SJCRH30 (cell line): ENCODE measurements at regions not wholly inside any gene's neighbourhood (a gene's known extent, or its start where the extent isn't known, plus 50 kb on each side); places are given as distances from the start of the nearest gene placed in this dataset.

ENCODE experiments used
- DNase-seq, 2 experiments: peaks; one replicate each; pipeline ENCODE4 v3.0.0-alpha.2; 2015 to 2020
- H3K27ac ChIP-seq: fragments of 250-450 bp; sonication (Bioruptor Pico); 2 replicates; pipeline ENCODE4 v1.5.1; 2020; ENCODE audit warnings: mild to moderate bottlenecking, moderate library complexity
- H3K27me3 ChIP-seq: fragments of 250-450 bp; sonication (Bioruptor Pico); 2 replicates; pipeline ENCODE4 v1.5.1; 2020; ENCODE audit warnings: mild to moderate bottlenecking, moderate library complexity
- H3K36me3 ChIP-seq: fragments of 250-450 bp; sonication (Bioruptor Pico); 2 replicates; pipeline ENCODE4 v1.5.1; 2020; ENCODE audit warnings: mild to moderate bottlenecking, moderate library complexity
- H3K4me1 ChIP-seq: fragments of 250-450 bp; sonication (Bioruptor Pico); 2 replicates; pipeline ENCODE4 v1.5.1; 2020; ENCODE audit warnings: mild to moderate bottlenecking, moderate library complexity
- H3K4me3 ChIP-seq: fragments of 250-450 bp; sonication (Bioruptor Pico); 2 replicates; pipeline ENCODE4 v1.5.1; 2020; ENCODE audit warnings: mild to moderate bottlenecking, moderate library complexity
- H3K9me3 ChIP-seq: fragments of 250-450 bp; sonication (Bioruptor Pico); replicated peaks from 2 replicates; pipeline ENCODE4 v1.5.1; 2020; ENCODE audit warnings: mild to moderate bottlenecking, moderate library complexity

GRCh38 chr12:97259098-97259497 is 203.5 kb upstream of the RMST start:
- H3K27me3 ChIP-seq = no peaks in the 10 kb centered on the region
- H3K4me1 ChIP-seq = peaks cover 14% of the 10 kb centered on the region
- no peak overlapping the region for H3K27ac ChIP-seq
- no peaks in the 10 kb centered on the region for H3K36me3 ChIP-seq
- no peaks in the 10 kb centered on the region for H3K9me3 ChIP-seq
- H3K4me3 ChIP-seq = no peak overlapping the region
- peak in 1 of 2 experiments; percentile 6 for DNase-seq

- H3K27ac ChIP-seq = no peak overlapping the region
- H3K4me3 ChIP-seq = no peak overlapping the region
- DNase-seq = no peak
- H3K27me3 ChIP-seq = no peaks in the 10 kb centered on the region
- H3K4me1 ChIP-seq = peaks cover 14% of the 10 kb centered on the region
- H3K36me3 ChIP-seq = no peaks in the 10 kb centered on the region
- no peaks in the 10 kb centered on the region for H3K9me3 ChIP-seq
These were observed 201.8 kb upstream of the RMST start for GRCh38 chr12:97260786-97261185.

GRCh38 chr12:97267166-97267565 is 195.4 kb upstream of the RMST start:
- no peak for DNase-seq
- Histone ChIP-seq H3K27ac (no peak overlapping the region), H3K9me3 (no peaks in the 10 kb centered on the region; the same call in 1 of the 2 replicates), H3K4me1 (peaks cover 1% of the 10 kb centered on the region; the same call in 1 of the 2 replicates), H3K36me3 (no peaks in the 10 kb centered on the region), H3K4me3 (no peak overlapping the region), H3K27me3 (no peaks in the 10 kb centered on the region)

- H3K4me3 ChIP-seq = no peak overlapping the region
- H3K36me3 ChIP-seq = no peaks in the 10 kb centered on the region
- peaks cover 7% of the 10 kb centered on the region; the same call in 1 of the 2 replicates for H3K4me1 ChIP-seq
- no peak overlapping the region for H3K27ac ChIP-seq
- H3K27me3 ChIP-seq = no peaks in the 10 kb centered on the region
- H3K9me3 ChIP-seq = no peaks in the 10 kb centered on the region; the same call in 1 of the 2 replicates
- no peak for DNase-seq
These were observed 194.9 kb upstream of the RMST start for GRCh38 chr12:97267594-97268202.

- peak overlapping the region; percentile 73 for H3K27ac ChIP-seq
- H3K4me1 ChIP-seq = peaks cover 21% of the 10 kb centered on the region
- H3K36me3 ChIP-seq = no peaks in the 10 kb centered on the region
- H3K27me3 ChIP-seq = no peaks in the 10 kb centered on the region
- no peaks in the 10 kb centered on the region; the same call in 1 of the 2 replicates for H3K9me3 ChIP-seq
- peak in 1 of 2 experiments; percentile 54 for DNase-seq
- H3K4me3 ChIP-seq = no peak overlapping the region
These were observed 190.1 kb upstream of the RMST start for GRCh38 chr12:97272471-97272870.

- H3K27me3 ChIP-seq = no peaks in the 10 kb centered on the region
- peak overlapping the region; percentile 75 for H3K27ac ChIP-seq
- H3K4me1 ChIP-seq = peaks cover 21% of the 10 kb centered on the region
- H3K9me3 ChIP-seq = no peaks in the 10 kb centered on the region; the same call in 1 of the 2 replicates
- H3K36me3 ChIP-seq = no peaks in the 10 kb centered on the region
- H3K4me3 ChIP-seq = no peak overlapping the region
- DNase-seq = no peak
These were observed 188.2 kb upstream of the RMST start for GRCh38 chr12:97274386-97274785.

- no peaks in the 10 kb centered on the region; the same call in 1 of the 2 replicates for H3K9me3 ChIP-seq
- peak overlapping the region; percentile 33 for H3K4me3 ChIP-seq
- peaks cover 21% of the 10 kb centered on the region for H3K4me1 ChIP-seq
- peak; percentile 35 to 42 for DNase-seq
- H3K36me3 ChIP-seq = no peaks in the 10 kb centered on the region
- H3K27me3 ChIP-seq = no peaks in the 10 kb centered on the region
- H3K27ac ChIP-seq = peak overlapping the region; percentile 75
These were observed 187.3 kb upstream of the RMST start for GRCh38 chr12:97275256-97275655.

- Histone ChIP-seq H3K27me3 (no peaks in the 10 kb centered on the region), H3K36me3 (no peaks in the 10 kb centered on the region), H3K4me1 (peaks cover 21% of the 10 kb centered on the region), H3K9me3 (no peaks in the 10 kb centered on the region; the same call in 1 of the 2 replicates), H3K4me3 (peak overlapping the region; percentile 33), H3K27ac (peak overlapping the region; percentile 75)
- peak; percentile 56 to 75 for DNase-seq
These were observed 186.6 kb upstream of the RMST start for GRCh38 chr12:97275728-97276590.

- no peaks in the 10 kb centered on the region for H3K36me3 ChIP-seq
- H3K4me1 ChIP-seq = peaks cover 21% of the 10 kb centered on the region
- peak overlapping the region; percentile 75 for H3K27ac ChIP-seq
These were observed 185.8 kb upstream of the RMST start for GRCh38 chr12:97276661-97277429.

GRCh38 chr12:97283297-97283696 is 179.3 kb upstream of the RMST start:
- Histone ChIP-seq H3K4me3 (no peak overlapping the region), H3K27ac (no peak overlapping the region), H3K9me3 (no peaks in the 10 kb centered on the region), H3K27me3 (no peaks in the 10 kb centered on the region), H3K36me3 (no peaks in the 10 kb centered on the region), H3K4me1 (no peaks in the 10 kb centered on the region)
- peak; percentile 5 to 26 for DNase-seq

More at GRCh38 chr12:97276661-97277429, 185.8 kb upstream of the RMST start:
- Histone ChIP-seq H3K4me3 (peak overlapping the region; percentile 33; the same call in 1 of the 2 replicates), H3K27me3 (no peaks in the 10 kb centered on the region), H3K9me3 (no peaks in the 10 kb centered on the region; the same call in 1 of the 2 replicates)
- DNase-seq = peak; percentile 15 to 43

- no peaks in the 10 kb centered on the region for H3K36me3 ChIP-seq
- H3K4me1 ChIP-seq = no peaks in the 10 kb centered on the region
- no peak overlapping the region for H3K27ac ChIP-seq
- H3K9me3 ChIP-seq = no peaks in the 10 kb centered on the region
- no peak for DNase-seq
- no peak overlapping the region for H3K4me3 ChIP-seq
- H3K27me3 ChIP-seq = no peaks in the 10 kb centered on the region
These were observed 174.1 kb upstream of the RMST start for GRCh38 chr12:97288531-97288930.

- no peak overlapping the region for H3K4me3 ChIP-seq
- no peaks in the 10 kb centered on the region for H3K9me3 ChIP-seq
- no peaks in the 10 kb centered on the region for H3K36me3 ChIP-seq
- no peak for DNase-seq
- H3K27ac ChIP-seq = no peak overlapping the region
- H3K4me1 ChIP-seq = no peaks in the 10 kb centered on the region
- H3K27me3 ChIP-seq = no peaks in the 10 kb centered on the region
These were observed 170.0 kb upstream of the RMST start for GRCh38 chr12:97292588-97292987.

GRCh38 chr12:97293541-97293940 is 169.1 kb upstream of the RMST start:
- Histone ChIP-seq H3K36me3 (no peaks in the 10 kb centered on the region), H3K9me3 (no peaks in the 10 kb centered on the region), H3K4me1 (no peaks in the 10 kb centered on the region), H3K27me3 (no peaks in the 10 kb centered on the region), H3K27ac (no peak overlapping the region), H3K4me3 (no peak overlapping the region)
- no peak for DNase-seq

- no peak for DNase-seq
- Histone ChIP-seq H3K27me3 (no peaks in the 10 kb centered on the region), H3K27ac (no peak overlapping the region), H3K36me3 (no peaks in the 10 kb centered on the region), H3K9me3 (no peaks in the 10 kb centered on the region), H3K4me1 (no peaks in the 10 kb centered on the region), H3K4me3 (no peak overlapping the region)
These were observed 162.8 kb upstream of the RMST start for GRCh38 chr12:97299847-97300246.

GRCh38 chr12:97300431-97300830 is 162.2 kb upstream of the RMST start:
- no peak for DNase-seq
- Histone ChIP-seq H3K9me3 (no peaks in the 10 kb centered on the region), H3K27ac (no peak overlapping the region), H3K27me3 (no peaks in the 10 kb centered on the region), H3K4me3 (no peak overlapping the region), H3K4me1 (no peaks in the 10 kb centered on the region), H3K36me3 (no peaks in the 10 kb centered on the region)
